ENCODE measurements at regions not wholly inside any gene's neighbourhood (a gene's known extent, or its start where the extent isn't known, plus 50 kb on each side); places are given as distances from the start of the nearest gene placed in this dataset.

- Mint-ChIP-seq H3K27ac (no peak overlapping the region), H3K36me3 (no peaks in the 10 kb centered on the region), H3K27me3 (ENCODE audit: insufficient read depth, low read depth) (no peaks in the 10 kb centered on the region), H3K4me3 (no peak overlapping the region), H3K9me3 (no peaks in the 10 kb centered on the region), H3K4me1 (peaks cover 8% of the 10 kb centered on the region)
- H3K79me2 ChIP-seq (ENCODE audit: low read depth) = no peaks in the 10 kb centered on the region
- no peak overlapping the region for H3K4me2 ChIP-seq
- H3F3A ChIP-seq (ENCODE audit: low read depth) = no peaks in the 10 kb centered on the region
- H2AFZ ChIP-seq (replicated peaks) = no peak overlapping the region
- no peak overlapping the region for H3K9ac ChIP-seq
- H3K27ac ChIP-seq = no peak overlapping the region
- no peak overlapping the region for H3K4me3 ChIP-seq
- no peak for DNase-seq (ENCODE audit: low spot score)
- TF ChIP-seq EZH2 (IDR thresholded peaks at IDR 0.05) (no peak), EZH2phosphoT487 (IDR thresholded peaks at IDR 0.05) (no peak), CTCF (IDR thresholded peaks at IDR 0.05) (no peak)
- no peaks in the 10 kb centered on the region for H4K20me1 ChIP-seq (ENCODE audit: low read depth)
- no peaks in the 10 kb centered on the region for H3K4me1 ChIP-seq
- H3K9me3 ChIP-seq (ENCODE audit: low read depth) = no peaks in the 10 kb centered on the region
- H3K27me3 ChIP-seq = no peaks in the 10 kb centered on the region
- no peaks in the 10 kb centered on the region for H3K36me3 ChIP-seq
Observed at GRCh38 chr12:84165998-84166571, 746.5 kb downstream of the SLC6A15 start.

- no peaks in the 10 kb centered on the region for H3F3A ChIP-seq (ENCODE audit: low read depth)
- peaks cover 2% of the 10 kb centered on the region for H3K4me1 Mint-ChIP-seq
- H3K9ac ChIP-seq = no peak overlapping the region
- no peak overlapping the region for H3K27ac ChIP-seq
- H3K4me2 ChIP-seq = no peak overlapping the region
- no peak overlapping the region for H3K4me3 Mint-ChIP-seq
- no peak overlapping the region for H3K27ac Mint-ChIP-seq
- no peaks in the 10 kb centered on the region for H3K36me3 ChIP-seq
- no peak overlapping the region for H3K4me3 ChIP-seq
- H3K9me3 Mint-ChIP-seq = no peaks in the 10 kb centered on the region
- no peak for TF ChIP-seq EZH2 (IDR thresholded peaks at IDR 0.05)
- no peak for TF ChIP-seq CTCF (IDR thresholded peaks at IDR 0.05)
- TF ChIP-seq EZH2phosphoT487 (IDR thresholded peaks at IDR 0.05) = no peak
- H3K4me1 ChIP-seq = no peaks in the 10 kb centered on the region
- H2AFZ ChIP-seq (replicated peaks) = no peak overlapping the region
- H4K20me1 ChIP-seq (ENCODE audit: low read depth) = no peaks in the 10 kb centered on the region
- no peaks in the 10 kb centered on the region for H3K79me2 ChIP-seq (ENCODE audit: low read depth)
- no peaks in the 10 kb centered on the region for H3K27me3 ChIP-seq
- H3K9me3 ChIP-seq (ENCODE audit: low read depth) = no peaks in the 10 kb centered on the region
- no peaks in the 10 kb centered on the region for H3K27me3 Mint-ChIP-seq (ENCODE audit: insufficient read depth, low read depth)
- H3K36me3 Mint-ChIP-seq = no peaks in the 10 kb centered on the region
- DNase-seq (ENCODE audit: low spot score) = no peak
Observed at GRCh38 chr12:84161296-84161695, 751.3 kb downstream of the SLC6A15 start.

GRCh38 chr12:84159260-84159659 lies 753.3 kb downstream of the SLC6A15 start:
- Histone ChIP-seq H3K79me2 (ENCODE audit: low read depth) (no peaks in the 10 kb centered on the region), H3K27me3 (no peaks in the 10 kb centered on the region), H3K4me2 (no peak overlapping the region), H3F3A (ENCODE audit: low read depth) (no peaks in the 10 kb centered on the region), H3K4me1 (no peaks in the 10 kb centered on the region), H3K36me3 (no peaks in the 10 kb centered on the region), H3K9me3 (ENCODE audit: low read depth) (no peaks in the 10 kb centered on the region), H2AFZ (replicated peaks) (no peak overlapping the region), H4K20me1 (ENCODE audit: low read depth) (no peaks in the 10 kb centered on the region), H3K9ac (no peak overlapping the region), H3K4me3 (no peak overlapping the region), H3K27ac (no peak overlapping the region)
- Mint-ChIP-seq H3K4me3 (no peak overlapping the region), H3K9me3 (no peaks in the 10 kb centered on the region), H3K4me1 (no peaks in the 10 kb centered on the region), H3K27me3 (ENCODE audit: insufficient read depth, low read depth) (peaks cover 2% of the 10 kb centered on the region), H3K27ac (no peak overlapping the region), H3K36me3 (no peaks in the 10 kb centered on the region)
- TF ChIP-seq EZH2 (IDR thresholded peaks at IDR 0.05) = no peak
- no peak for TF ChIP-seq EZH2phosphoT487 (IDR thresholded peaks at IDR 0.05)
- no peak for TF ChIP-seq CTCF (IDR thresholded peaks at IDR 0.05)
- DNase-seq (ENCODE audit: low spot score) = no peak

All from neural progenitor cell (in vitro differentiated cells).